HEK293 (cell line): ENCODE measurements at regions not wholly inside any gene's neighbourhood (a gene's known extent, or its start where the extent isn't known, plus 50 kb on each side); places are given as distances from the start of the nearest gene placed in this dataset.
"Not testable (repeated sequence)": the region's sequence is repeated elsewhere in the genome, so short reads cannot be mapped to it uniquely, and the experiment has no call there.

Experiments
- CTCF ChIA-PET: fragments of 350-600 bp; formaldehyde crosslinking; extraction: SDS; loops from one replicate; lab custom pipeline; 2021; ENCODE audit warnings: antibody characterized with exemption; lab: Yijun Ruan, JAX
- POLR2A ChIA-PET: fragments of 300-600 bp; formaldehyde crosslinking; extraction: SDS; loops from one replicate; lab custom pipeline; 2020; ENCODE audit warnings: antibody characterized with exemption, inconsistent platforms; lab: Yijun Ruan, JAX
- H3K27ac ChIP-seq: fragments of 200-500 bp; sonication (Bioruptor generic); 2 replicates; pipeline ENCODE4 v1.5.1; 2014; ENCODE audit warnings: low read depth, low read length, control low read depth, inconsistent platforms; ENCODE audit errors: extremely low read depth
- H3K36me3 ChIP-seq, 2 experiments: fragments of 200-500 bp in 1 of 2; sonication (Bioruptor generic) in 1 of 2; 1 replicate in 1 of 2; 2 replicates in 1 of 2; pipeline ENCODE4 v1.5.1; 2014 to 2017; ENCODE audit warnings: inconsistent platforms in 2 of 2, low read length in 2 of 2; ENCODE audit not compliant: control insufficient read depth in 2 of 2, insufficient read depth in 1 of 2
- H3K4me1 ChIP-seq: fragments of 200-500 bp; sonication (Bioruptor generic); 2 replicates; pipeline ENCODE4 v1.5.1; 2014; ENCODE audit warnings: mild to moderate bottlenecking, low read length, inconsistent platforms; ENCODE audit not compliant: control insufficient read depth, insufficient read depth
- H3K4me3 ChIP-seq: 2 replicates; pipeline ENCODE4 v1.5.1; 2011; ENCODE audit warnings: low read depth, mild to moderate bottlenecking, control low read depth, low read length, moderate library complexity
- H3K9me3 ChIP-seq: fragments of 200-500 bp; sonication (Bioruptor generic); 2 replicates; pipeline ENCODE4 v1.5.1; 2014; ENCODE audit warnings: low read depth, low read length, inconsistent platforms; ENCODE audit not compliant: control insufficient read depth, insufficient read depth
- RBAK ChIP-seq: fragments of 450-650 bp; formaldehyde crosslinking; IDR thresholded peaks from 2 replicates; pipeline ENCODE4 v1.5.1; 2016; ENCODE audit warnings: missing biosample characterization, missing genetic modification characterization
- SCRT1 ChIP-seq: fragments of 450-650 bp; formaldehyde crosslinking; IDR thresholded peaks from 2 replicates; pipeline ENCODE4 v1.5.1; 2016; ENCODE audit warnings: missing biosample characterization, missing genetic modification characterization, borderline replicate concordance
- ZEB2 ChIP-seq: fragments of 450-650 bp; formaldehyde crosslinking; IDR thresholded peaks from 2 replicates; pipeline ENCODE4 v1.5.1; 2016; ENCODE audit warnings: missing biosample characterization, missing genetic modification characterization
- ZNF10 ChIP-seq: fragments of 450-650 bp; formaldehyde crosslinking; IDR thresholded peaks from 2 replicates; pipeline ENCODE4 v1.5.1; 2017; ENCODE audit warnings: missing biosample characterization, missing genetic modification characterization
- ZNF133 ChIP-seq: fragments of 450-650 bp; formaldehyde crosslinking; IDR thresholded peaks from 2 replicates; pipeline ENCODE4 v1.5.1; 2016; ENCODE audit warnings: missing biosample characterization, missing genetic modification characterization
- ZNF138 ChIP-seq: fragments of 450-650 bp; formaldehyde crosslinking; IDR thresholded peaks from 2 replicates; pipeline ENCODE4 v1.5.1; 2016; ENCODE audit warnings: missing biosample characterization, missing genetic modification characterization, borderline replicate concordance
- ZNF146 ChIP-seq: fragments of 450-650 bp; formaldehyde crosslinking; IDR thresholded peaks from 2 replicates; pipeline ENCODE4 v1.5.1; 2016; ENCODE audit warnings: missing biosample characterization, missing genetic modification characterization
- ZNF174 ChIP-seq: fragments of 450-650 bp; formaldehyde crosslinking; IDR thresholded peaks from 2 replicates; pipeline ENCODE4 v1.5.0; 2017; ENCODE audit warnings: missing biosample characterization, mild to moderate bottlenecking, missing genetic modification characterization
- ZNF23 ChIP-seq: fragments of 450-650 bp; formaldehyde crosslinking; IDR thresholded peaks from 2 replicates; pipeline ENCODE4 v1.5.1; 2016; ENCODE audit warnings: missing biosample characterization, missing genetic modification characterization, borderline replicate concordance
- ZNF248 ChIP-seq: fragments of 450-650 bp; formaldehyde crosslinking; IDR thresholded peaks from 2 replicates; pipeline ENCODE4 v1.5.1; 2017; ENCODE audit warnings: missing biosample characterization, missing genetic modification characterization
- ZNF335 ChIP-seq: fragments of 450-650 bp; formaldehyde crosslinking; conservative IDR thresholded peaks from 2 replicates; pipeline ENCODE4 v1.5.1; 2016; ENCODE audit warnings: missing biosample characterization, missing genetic modification characterization
- ZNF677 ChIP-seq: fragments of 450-650 bp; IDR thresholded peaks from 2 replicates; pipeline ENCODE4 v1.5.0; 2018; ENCODE audit warnings: missing biosample characterization, mild to moderate bottlenecking, missing genetic modification characterization, moderate library complexity
- ZNF791 ChIP-seq: fragments of 450-650 bp; formaldehyde crosslinking; IDR thresholded peaks from 2 replicates; pipeline ENCODE4 v1.5.1; 2016; ENCODE audit warnings: missing biosample characterization, missing genetic modification characterization
- TF ChIP-seq, protein P1 (sequence below): fragments of 450-650 bp; formaldehyde crosslinking; optimal IDR thresholded peaks from 2 replicates; pipeline ENCODE3; 2016; ENCODE audit warnings: missing biosample characterization, mild to moderate bottlenecking, missing genetic modification characterization
- TF ChIP-seq, protein P2 (sequence below): fragments of 450-650 bp; formaldehyde crosslinking; IDR thresholded peaks from 2 replicates; pipeline ENCODE4 v1.5.1; 2016; ENCODE audit warnings: missing biosample characterization, missing genetic modification characterization
- TF ChIP-seq, protein P3 (sequence below): fragments of 450-650 bp; formaldehyde crosslinking; IDR thresholded peaks from 2 replicates; pipeline ENCODE4 v1.5.1; 2016; ENCODE audit warnings: missing biosample characterization, missing genetic modification characterization

DNA sequence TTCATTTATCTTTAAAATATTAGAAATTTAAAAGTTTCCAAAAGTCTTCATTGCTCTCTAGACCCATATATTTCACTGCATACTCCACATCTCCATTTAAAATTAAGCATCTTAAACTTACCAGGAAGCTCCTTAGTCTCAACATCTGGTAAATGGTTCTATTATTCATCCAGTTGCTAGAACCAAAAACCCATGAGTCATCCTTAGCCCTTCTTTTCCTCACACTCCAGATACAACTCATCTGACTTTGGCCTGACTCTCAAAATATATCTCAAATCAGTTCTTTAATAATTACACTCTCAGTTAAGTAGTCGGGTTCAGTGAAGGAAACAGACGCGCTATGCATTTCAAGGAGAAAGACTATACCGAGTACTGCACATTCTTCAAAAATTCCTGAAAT lies 110.2 kb upstream of the COX7C start:
- ChIA-PET CTCF (no interaction called here), POLR2A (no interaction called here)
- TF ChIP-seq RBAK = no peak
- no peak for TF ChIP-seq ZNF791
- TF ChIP-seq ZNF677 (tag by site-specific recombination) = no peak
- TF ChIP-seq, protein P1, sequence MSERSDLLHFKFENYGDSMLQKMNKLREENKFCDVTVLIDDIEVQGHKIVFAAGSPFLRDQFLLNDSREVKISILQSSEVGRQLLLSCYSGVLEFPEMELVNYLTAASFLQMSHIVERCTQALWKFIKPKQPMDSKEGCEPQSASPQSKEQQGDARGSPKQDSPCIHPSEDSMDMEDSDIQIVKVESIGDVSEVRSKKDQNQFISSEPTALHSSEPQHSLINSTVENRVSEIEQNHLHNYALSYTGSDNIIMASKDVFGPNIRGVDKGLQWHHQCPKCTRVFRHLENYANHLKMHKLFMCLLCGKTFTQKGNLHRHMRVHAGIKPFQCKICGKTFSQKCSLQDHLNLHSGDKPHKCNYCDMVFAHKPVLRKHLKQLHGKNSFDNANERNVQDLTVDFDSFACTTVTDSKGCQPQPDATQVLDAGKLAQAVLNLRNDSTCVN (tag by site-specific recombination) = no peak
- TF ChIP-seq, protein P2, sequence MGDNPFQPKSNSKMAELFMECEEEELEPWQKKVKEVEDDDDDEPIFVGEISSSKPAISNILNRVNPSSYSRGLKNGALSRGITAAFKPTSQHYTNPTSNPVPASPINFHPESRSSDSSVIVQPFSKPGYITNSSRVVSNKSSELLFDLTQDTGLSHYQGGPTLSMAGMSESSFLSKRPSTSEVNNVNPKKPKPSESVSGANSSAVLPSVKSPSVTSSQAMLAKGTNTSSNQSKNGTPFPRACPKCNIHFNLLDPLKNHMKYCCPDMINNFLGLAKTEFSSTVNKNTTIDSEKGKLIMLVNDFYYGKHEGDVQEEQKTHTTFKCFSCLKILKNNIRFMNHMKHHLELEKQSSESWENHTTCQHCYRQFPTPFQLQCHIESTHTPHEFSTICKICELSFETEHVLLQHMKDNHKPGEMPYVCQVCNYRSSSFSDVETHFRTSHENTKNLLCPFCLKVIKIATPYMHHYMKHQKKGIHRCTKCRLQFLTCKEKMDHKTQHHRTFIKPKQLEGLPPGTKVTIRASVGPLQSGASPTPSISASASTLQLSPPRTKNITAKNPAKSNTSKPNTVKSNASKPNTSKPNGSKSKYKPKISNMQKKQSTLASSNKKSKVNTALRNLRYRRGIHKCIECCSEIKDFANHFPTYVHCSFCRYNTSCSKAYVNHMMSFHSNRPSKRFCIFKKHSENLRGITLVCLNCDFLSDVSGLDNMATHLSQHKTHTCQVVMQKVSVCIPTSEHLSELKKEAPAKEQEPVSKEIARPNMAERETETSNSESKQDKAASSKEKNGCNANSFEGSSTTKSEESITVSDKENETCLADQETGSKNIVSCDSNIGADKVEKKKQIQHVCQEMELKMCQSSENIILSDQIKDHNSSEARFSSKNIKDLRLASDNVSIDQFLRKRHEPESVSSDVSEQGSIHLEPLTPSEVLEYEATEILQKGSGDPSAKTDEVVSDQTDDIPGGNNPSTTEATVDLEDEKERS (tag by site-specific recombination) = no peak
- TF ChIP-seq ZNF138 (tag by site-specific recombination) = no peak
- TF ChIP-seq, protein P3, sequence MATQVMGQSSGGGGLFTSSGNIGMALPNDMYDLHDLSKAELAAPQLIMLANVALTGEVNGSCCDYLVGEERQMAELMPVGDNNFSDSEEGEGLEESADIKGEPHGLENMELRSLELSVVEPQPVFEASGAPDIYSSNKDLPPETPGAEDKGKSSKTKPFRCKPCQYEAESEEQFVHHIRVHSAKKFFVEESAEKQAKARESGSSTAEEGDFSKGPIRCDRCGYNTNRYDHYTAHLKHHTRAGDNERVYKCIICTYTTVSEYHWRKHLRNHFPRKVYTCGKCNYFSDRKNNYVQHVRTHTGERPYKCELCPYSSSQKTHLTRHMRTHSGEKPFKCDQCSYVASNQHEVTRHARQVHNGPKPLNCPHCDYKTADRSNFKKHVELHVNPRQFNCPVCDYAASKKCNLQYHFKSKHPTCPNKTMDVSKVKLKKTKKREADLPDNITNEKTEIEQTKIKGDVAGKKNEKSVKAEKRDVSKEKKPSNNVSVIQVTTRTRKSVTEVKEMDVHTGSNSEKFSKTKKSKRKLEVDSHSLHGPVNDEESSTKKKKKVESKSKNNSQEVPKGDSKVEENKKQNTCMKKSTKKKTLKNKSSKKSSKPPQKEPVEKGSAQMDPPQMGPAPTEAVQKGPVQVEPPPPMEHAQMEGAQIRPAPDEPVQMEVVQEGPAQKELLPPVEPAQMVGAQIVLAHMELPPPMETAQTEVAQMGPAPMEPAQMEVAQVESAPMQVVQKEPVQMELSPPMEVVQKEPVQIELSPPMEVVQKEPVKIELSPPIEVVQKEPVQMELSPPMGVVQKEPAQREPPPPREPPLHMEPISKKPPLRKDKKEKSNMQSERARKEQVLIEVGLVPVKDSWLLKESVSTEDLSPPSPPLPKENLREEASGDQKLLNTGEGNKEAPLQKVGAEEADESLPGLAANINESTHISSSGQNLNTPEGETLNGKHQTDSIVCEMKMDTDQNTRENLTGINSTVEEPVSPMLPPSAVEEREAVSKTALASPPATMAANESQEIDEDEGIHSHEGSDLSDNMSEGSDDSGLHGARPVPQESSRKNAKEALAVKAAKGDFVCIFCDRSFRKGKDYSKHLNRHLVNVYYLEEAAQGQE = no peak
- TF ChIP-seq ZNF23 (tag by site-specific recombination) = no peak
- TF ChIP-seq ZEB2 (tag by site-specific recombination) = no peak
- no peak for TF ChIP-seq ZNF335
- no peak for TF ChIP-seq ZNF174 (tag by site-specific recombination)
- TF ChIP-seq ZNF248 (tag by site-specific recombination) = no peak
- no peak for TF ChIP-seq ZNF146 (tag by site-specific recombination)
- TF ChIP-seq ZNF133 (tag by site-specific recombination) = no peak
- no peak for TF ChIP-seq SCRT1
- no peak for TF ChIP-seq ZNF10 (tag by site-specific recombination)
- Histone ChIP-seq H3K36me3 (no peaks in the 10 kb centered on the region), H3K9me3 (no peaks in the 10 kb centered on the region), H3K27ac (no peak overlapping the region), H3K4me3 (no peak overlapping the region), H3K4me1 (no peaks in the 10 kb centered on the region)

DNA sequence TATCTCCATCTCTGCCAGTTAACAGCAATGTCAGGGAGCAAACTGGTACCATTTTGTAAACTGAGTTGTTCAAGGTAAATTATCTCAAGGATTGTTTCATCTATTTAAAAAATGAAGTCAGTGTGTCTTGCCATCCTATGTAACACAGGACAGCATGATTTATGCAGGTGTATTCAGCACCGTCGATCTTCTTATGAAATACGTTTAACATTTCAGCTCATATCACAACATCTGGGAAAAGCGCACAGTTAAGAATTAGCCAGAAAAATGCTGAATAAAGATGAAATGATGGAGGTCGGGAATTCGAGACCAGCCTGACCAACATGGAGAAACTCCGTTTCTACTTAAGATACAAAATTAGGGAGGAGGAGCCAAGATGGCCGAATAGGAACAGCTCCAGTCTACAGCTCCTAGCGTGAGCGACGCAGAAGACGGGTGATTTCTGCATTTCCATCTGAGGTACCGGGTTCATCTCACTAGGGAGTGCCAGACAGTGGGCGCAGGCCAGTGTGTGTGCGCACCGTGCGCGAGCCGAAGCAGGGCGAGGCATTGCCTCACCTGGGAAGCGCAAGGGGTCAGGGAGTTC lies 107.3 kb upstream of the COX7C start:
- H3K9me3 ChIP-seq, H3K36me3 ChIP-seq, H3K27ac ChIP-seq, H3K4me3 ChIP-seq, H3K4me1 ChIP-seq, POLR2A ChIA-PET, CTCF ChIA-PET: not testable (repeated sequence)
